Smooth muscle cell (in vitro differentiated cells): ENCODE measurements at regions not wholly inside any gene's neighbourhood (a gene's known extent, or its start where the extent isn't known, plus 50 kb on each side); places are given as distances from the start of the nearest gene placed in this dataset.

ENCODE experiments used
- DNase-seq: peaks from one replicate; lab custom pipeline; 2025; ENCODE audit not compliant: unreplicated experiment; lab: John Stamatoyannopoulos, UW
- H2AFZ ChIP-seq: fragments of 200-600 bp; sonication (generic); 2 replicates; pipeline ENCODE4 v1.6.0; 2016; ENCODE audit warnings: antibody characterized with exemption, low read depth, mild to moderate bottlenecking
- H3F3A ChIP-seq: fragments of 200-600 bp; sonication (generic); 2 replicates; pipeline ENCODE4 v1.6.0; 2017; ENCODE audit warnings: antibody characterized with exemption, low read depth
- H3K27ac ChIP-seq: fragments of 200-600 bp; sonication (generic); 2 replicates; pipeline ENCODE4 v1.5.1; 2016; ENCODE audit warnings: low read depth, mild to moderate bottlenecking
- H3K27me3 ChIP-seq: fragments of 200-600 bp; sonication (generic); 2 replicates; pipeline ENCODE4 v1.6.1; 2016; ENCODE audit warnings: low read depth, mild to moderate bottlenecking
- H3K36me3 ChIP-seq: fragments of 200-600 bp; sonication (generic); 2 replicates; pipeline ENCODE4 v1.5.1; 2016; ENCODE audit warnings: low read depth
- H3K4me1 ChIP-seq: fragments of 200-600 bp; sonication (generic); 2 replicates; pipeline ENCODE4 v1.5.1; 2016; ENCODE audit warnings: low read depth
- H3K4me2 ChIP-seq: fragments of 200-600 bp; sonication (generic); 2 replicates; pipeline ENCODE4 v1.6.0; 2016; ENCODE audit warnings: mild to moderate bottlenecking
- H3K4me3 ChIP-seq: fragments of 200-600 bp; sonication (generic); 2 replicates; pipeline ENCODE4 v1.5.1; 2016; ENCODE audit warnings: mild to moderate bottlenecking
- H3K79me2 ChIP-seq: fragments of 200-600 bp; sonication (generic); 2 replicates; pipeline ENCODE4 v1.6.0; 2016; ENCODE audit warnings: low read depth, mild to moderate bottlenecking
- H3K9ac ChIP-seq: fragments of 200-600 bp; sonication (generic); 2 replicates; pipeline ENCODE4 v1.6.0; 2016; ENCODE audit warnings: low read depth
- H3K9me3 ChIP-seq: fragments of 200-600 bp; sonication (generic); replicated peaks from 2 replicates; pipeline ENCODE4 v1.5.1; 2016; ENCODE audit warnings: low read depth
- H4K20me1 ChIP-seq: fragments of 200-600 bp; sonication (generic); 2 replicates; pipeline ENCODE4 v1.6.0; 2016; ENCODE audit warnings: low read depth
- CTCF ChIP-seq: fragments of 200-600 bp; sonication (generic); IDR thresholded peaks from 2 replicates; pipeline ENCODE4 v1.5.1; 2017; ENCODE audit warnings: borderline replicate concordance, mild to moderate bottlenecking, antibody characterized with exemption; ENCODE audit not compliant: insufficient read depth, poor library complexity, severe bottlenecking
- WGBS: methylation state at CpG from one replicate; pipeline ENCODE4 v1.1.7; 2016; ENCODE audit warnings: low lambda C conversion rate; 5-methylcytosine and 5-hydroxymethylcytosine counted together

DNA sequence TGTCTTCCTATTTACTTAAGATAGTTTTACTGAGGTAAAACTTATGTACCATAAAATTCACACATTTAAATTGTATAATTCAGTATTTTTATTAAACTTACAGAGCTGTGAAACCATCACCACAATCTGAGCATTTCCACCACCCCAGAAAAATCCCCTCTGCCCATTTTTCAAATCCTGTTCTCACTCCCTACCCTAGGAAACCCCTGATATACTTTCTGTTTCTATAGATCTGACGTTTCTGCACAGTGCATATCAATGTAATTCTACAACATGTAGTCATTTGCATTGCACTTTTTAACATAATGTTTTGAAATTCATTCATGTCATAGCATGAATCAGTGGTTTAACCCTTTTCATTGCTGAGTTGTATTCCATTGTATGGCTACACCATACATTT is 96.7 kb upstream of the OPRM1 start:
- Histone ChIP-seq H3K4me1 (no peaks in the 10 kb centered on the region), H3K4me3 (no peak overlapping the region), H3K79me2 (no peaks in the 10 kb centered on the region), H2AFZ (no peak overlapping the region), H3K9ac (no peak overlapping the region), H3F3A (no peaks in the 10 kb centered on the region), H3K27ac (no peak overlapping the region), H4K20me1 (no peaks in the 10 kb centered on the region), H3K36me3 (no peaks in the 10 kb centered on the region), H3K9me3 (no peaks in the 10 kb centered on the region), H3K27me3 (no peaks in the 10 kb centered on the region), H3K4me2 (no peak overlapping the region)
- no peak for TF ChIP-seq CTCF
- 80% methylated on average over 1 of the region's 1 CpG for WGBS
- DNase-seq, result no peak

DNA sequence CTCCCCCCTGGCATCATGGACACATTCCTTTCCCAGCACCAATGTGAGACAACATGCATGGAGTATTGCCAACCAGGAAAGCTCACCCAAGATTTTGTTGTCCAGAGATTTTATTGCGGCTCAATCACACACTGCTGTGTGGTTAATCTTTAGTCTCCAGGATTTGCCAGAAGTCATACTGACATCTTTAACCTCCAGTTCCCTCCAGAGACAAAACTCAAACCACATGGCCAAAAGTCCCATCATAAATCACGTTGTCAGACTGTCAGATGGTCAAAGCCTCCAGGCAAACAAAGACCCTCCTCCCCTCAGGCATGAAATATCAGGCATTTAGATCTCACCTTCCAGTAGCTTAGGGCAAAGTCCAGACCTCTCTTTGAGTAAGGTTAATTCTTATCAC is 97.3 kb upstream of the OPRM1 start:
- Histone ChIP-seq H3K4me2 (no peak overlapping the region), H3K27me3 (no peaks in the 10 kb centered on the region), H2AFZ (no peak overlapping the region), H3K4me1 (no peaks in the 10 kb centered on the region), H3K79me2 (no peaks in the 10 kb centered on the region), H3K27ac (no peak overlapping the region), H3F3A (no peaks in the 10 kb centered on the region), H3K36me3 (no peaks in the 10 kb centered on the region), H3K9ac (no peak overlapping the region), H3K4me3 (no peak overlapping the region), H4K20me1 (no peaks in the 10 kb centered on the region), H3K9me3 (no peaks in the 10 kb centered on the region)
- no peak for TF ChIP-seq CTCF
- WGBS, result 61% methylated on average over 2 of the region's 2 CpGs
- DNase-seq, result no peak

GRCh38 chr6:153938876-153939275 is 100.2 kb upstream of the OPRM1 start:
- Histone ChIP-seq H3K27me3 (no peaks in the 10 kb centered on the region), H3K9me3 (peaks cover 6% of the 10 kb centered on the region), H3K9ac (no peak overlapping the region), H3K27ac (no peak overlapping the region), H3F3A (no peaks in the 10 kb centered on the region), H3K79me2 (no peaks in the 10 kb centered on the region), H3K4me2 (no peak overlapping the region), H3K36me3 (no peaks in the 10 kb centered on the region), H2AFZ (no peak overlapping the region), H3K4me1 (no peaks in the 10 kb centered on the region), H3K4me3 (no peak overlapping the region), H4K20me1 (no peaks in the 10 kb centered on the region)
- DNase-seq, result no peak
- no peak for TF ChIP-seq CTCF
- 77% methylated on average over 10 of the region's 10 CpGs for WGBS

- Histone ChIP-seq H3K9me3 (peaks cover 6% of the 10 kb centered on the region), H3K27me3 (no peaks in the 10 kb centered on the region), H2AFZ (no peak overlapping the region), H3F3A (no peaks in the 10 kb centered on the region), H3K4me2 (no peak overlapping the region), H3K79me2 (no peaks in the 10 kb centered on the region), H3K27ac (no peak overlapping the region), H3K9ac (no peak overlapping the region), H3K4me1 (no peaks in the 10 kb centered on the region), H4K20me1 (no peaks in the 10 kb centered on the region), H3K36me3 (no peaks in the 10 kb centered on the region), H3K4me3 (no peak overlapping the region)
- DNase-seq, result no peak
- WGBS, result 95% methylated on average over 3 of the region's 3 CpGs
- no peak for TF ChIP-seq CTCF
These were observed 107.6 kb upstream of the OPRM1 start for GRCh38 chr6:153931431-153931830.
